ENCODE measurements at regions not wholly inside any gene's neighbourhood (a gene's known extent, or its start where the extent isn't known, plus 50 kb on each side); places are given as distances from the start of the nearest gene placed in this dataset.

DNA sequence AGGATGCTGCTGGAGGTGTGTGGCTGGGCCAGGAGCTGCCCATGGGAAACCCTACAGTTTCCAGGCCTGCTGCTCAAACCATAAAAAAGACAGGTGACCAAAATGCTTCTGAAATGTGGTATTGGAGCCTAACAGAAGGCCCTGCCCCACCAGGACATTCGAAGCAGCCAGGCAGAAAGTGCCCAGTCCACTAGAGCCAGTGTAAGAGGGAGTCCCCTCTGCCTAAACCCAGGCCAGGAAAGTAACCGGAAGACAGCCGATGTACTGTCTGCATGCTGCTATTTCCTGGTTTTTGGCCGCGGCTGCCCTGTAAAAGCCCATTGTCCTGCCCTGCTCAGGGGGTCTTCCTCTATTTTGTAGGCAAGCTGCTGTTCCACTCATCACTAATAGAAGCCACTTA lies 150.7 kb upstream of the IRX2 start:
- TF ChIP-seq, protein P1, sequence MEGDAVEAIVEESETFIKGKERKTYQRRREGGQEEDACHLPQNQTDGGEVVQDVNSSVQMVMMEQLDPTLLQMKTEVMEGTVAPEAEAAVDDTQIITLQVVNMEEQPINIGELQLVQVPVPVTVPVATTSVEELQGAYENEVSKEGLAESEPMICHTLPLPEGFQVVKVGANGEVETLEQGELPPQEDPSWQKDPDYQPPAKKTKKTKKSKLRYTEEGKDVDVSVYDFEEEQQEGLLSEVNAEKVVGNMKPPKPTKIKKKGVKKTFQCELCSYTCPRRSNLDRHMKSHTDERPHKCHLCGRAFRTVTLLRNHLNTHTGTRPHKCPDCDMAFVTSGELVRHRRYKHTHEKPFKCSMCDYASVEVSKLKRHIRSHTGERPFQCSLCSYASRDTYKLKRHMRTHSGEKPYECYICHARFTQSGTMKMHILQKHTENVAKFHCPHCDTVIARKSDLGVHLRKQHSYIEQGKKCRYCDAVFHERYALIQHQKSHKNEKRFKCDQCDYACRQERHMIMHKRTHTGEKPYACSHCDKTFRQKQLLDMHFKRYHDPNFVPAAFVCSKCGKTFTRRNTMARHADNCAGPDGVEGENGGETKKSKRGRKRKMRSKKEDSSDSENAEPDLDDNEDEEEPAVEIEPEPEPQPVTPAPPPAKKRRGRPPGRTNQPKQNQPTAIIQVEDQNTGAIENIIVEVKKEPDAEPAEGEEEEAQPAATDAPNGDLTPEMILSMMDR (IDR thresholded peaks at IDR 0.05): no peak
- no peak for TF ChIP-seq POLR2A (IDR thresholded peaks at IDR 0.05)
- TF ChIP-seq POLR2AphosphoS5 (IDR thresholded peaks at IDR 0.05): no peak

Data from breast epithelium (tissue), 3 donors.